ENCODE measurements at regions not wholly inside any gene's neighbourhood (a gene's known extent, or its start where the extent isn't known, plus 50 kb on each side); places are given as distances from the start of the nearest gene placed in this dataset.
"Not testable (repeated sequence)": the region's sequence is repeated elsewhere in the genome, so short reads cannot be mapped to it uniquely, and the experiment has no call there.

DNA sequence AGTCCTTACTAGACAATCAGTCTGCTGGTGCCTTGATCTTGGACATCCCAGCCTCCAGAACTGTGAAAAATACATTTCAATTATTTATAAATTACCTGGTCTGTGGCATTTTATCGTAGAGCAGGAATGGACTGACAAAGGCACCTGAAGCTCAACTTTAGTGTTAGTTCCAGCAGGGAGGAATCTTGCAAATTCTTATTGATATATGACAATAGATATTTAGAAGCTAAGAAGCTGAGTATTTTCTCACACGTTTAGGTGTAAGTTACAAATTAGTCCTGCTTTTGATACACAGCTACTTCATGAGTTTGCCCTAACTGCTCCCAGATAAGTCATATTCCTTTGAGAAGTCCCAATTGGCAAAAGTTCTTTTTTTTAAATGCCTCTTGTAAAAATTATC is 138.0 kb upstream of the ZNF217 start:
- no peak overlapping the region for H3K4me3 ChIP-seq (ENCODE audit: low read depth, low read length)
- DNase-seq (ENCODE audit: low read depth) = no peak
- no peak for TF ChIP-seq CTCF (conservative IDR thresholded peaks at IDR 0.05; ENCODE audit: low read depth, low read length)

GRCh38 chr20:53728359-53728758 is 134.7 kb upstream of the ZNF217 start:
- no peak for TF ChIP-seq CTCF (conservative IDR thresholded peaks at IDR 0.05; ENCODE audit: low read depth, low read length)
- no peak overlapping the region for H3K4me3 ChIP-seq (ENCODE audit: low read depth, low read length)
- no peak for DNase-seq (ENCODE audit: low read depth)

- DNase-seq (ENCODE audit: low read depth); H3K4me3 ChIP-seq (ENCODE audit: low read depth, low read length): not testable (repeated sequence)
These were observed 133.6 kb upstream of the ZNF217 start for GRCh38 chr20:53727239-53727638.

GRCh38 chr20:53725575-53725970 is 131.9 kb upstream of the ZNF217 start:
- DNase-seq (ENCODE audit: low read depth) = no peak
- no peak overlapping the region for H3K4me3 ChIP-seq (ENCODE audit: low read depth, low read length)
- TF ChIP-seq CTCF (conservative IDR thresholded peaks at IDR 0.05; ENCODE audit: low read depth, low read length) = no peak

DNA sequence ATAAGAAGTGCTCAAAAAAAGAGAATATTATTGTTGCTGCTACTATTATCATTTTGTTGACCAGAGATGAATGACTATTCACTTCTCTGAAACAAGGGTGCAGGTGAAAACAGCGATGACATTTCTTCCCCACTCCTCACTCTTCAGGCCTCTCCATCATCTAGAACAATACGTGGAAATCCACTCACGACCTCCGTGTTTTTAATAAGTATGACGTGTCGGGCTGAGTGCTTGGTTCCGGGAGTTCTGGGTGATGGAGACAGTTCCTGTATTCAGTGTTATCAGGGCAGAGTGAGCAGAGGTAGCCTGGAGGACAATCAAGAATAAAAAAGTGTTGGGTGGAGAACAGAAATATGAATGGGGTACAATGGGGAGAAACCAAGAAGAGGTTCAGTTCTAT is 130.0 kb upstream of the ZNF217 start:
- no peak for TF ChIP-seq CTCF (conservative IDR thresholded peaks at IDR 0.05; ENCODE audit: low read depth, low read length)
- no peak overlapping the region for H3K4me3 ChIP-seq (ENCODE audit: low read depth, low read length)
- no peak for DNase-seq (ENCODE audit: low read depth)

DNA sequence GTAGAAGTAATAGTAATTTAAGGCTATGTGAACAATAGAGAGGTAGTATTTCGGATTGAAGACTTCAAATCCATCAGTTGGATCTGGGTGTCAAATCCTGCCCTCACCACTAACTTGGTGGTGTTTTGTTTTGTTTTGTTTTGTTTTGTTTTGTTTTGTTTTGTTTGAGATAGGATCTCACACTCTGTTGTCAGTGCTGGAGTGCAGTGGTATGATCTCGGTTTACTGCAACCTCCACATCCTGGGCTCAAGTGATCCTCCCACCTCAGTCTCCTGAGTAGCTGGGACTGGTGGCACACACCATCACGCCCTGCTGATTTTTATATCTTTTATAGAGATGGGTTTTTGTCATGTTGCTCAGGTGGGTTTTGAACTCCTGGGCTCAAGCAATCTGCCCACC is 129.4 kb upstream of the ZNF217 start:
- no peak overlapping the region for H3K4me3 ChIP-seq (ENCODE audit: low read depth, low read length)
- DNase-seq (ENCODE audit: low read depth) = no peak
- no peak for TF ChIP-seq CTCF (conservative IDR thresholded peaks at IDR 0.05; ENCODE audit: low read depth, low read length)

DNA sequence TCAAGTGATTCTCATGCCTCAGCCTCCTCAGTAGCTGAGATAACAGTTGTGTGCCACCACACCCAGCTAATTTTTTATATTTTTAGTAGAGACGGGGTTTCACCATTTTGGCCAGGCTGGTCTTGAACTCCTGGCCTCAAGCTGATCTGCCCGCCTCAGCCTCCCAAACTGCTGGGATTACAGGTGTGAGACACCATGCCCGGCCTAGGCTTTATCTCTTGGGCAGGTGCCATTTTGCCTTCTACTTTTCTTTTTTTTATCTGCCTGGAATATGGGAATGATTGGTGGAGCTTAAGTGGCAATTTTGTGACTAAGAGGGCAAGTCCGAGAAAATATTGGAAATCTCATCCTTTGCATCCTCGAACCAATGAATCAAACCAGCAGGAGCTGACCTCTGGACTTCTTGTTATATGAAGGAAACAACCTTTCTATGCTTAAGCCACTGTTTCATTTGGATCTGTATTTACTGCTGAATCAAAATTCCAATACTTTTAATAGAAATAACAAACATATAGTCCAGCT is 128.9 kb upstream of the ZNF217 start:
- no peak for TF ChIP-seq CTCF (conservative IDR thresholded peaks at IDR 0.05; ENCODE audit: low read depth, low read length)
- no peak for DNase-seq (ENCODE audit: low read depth)

DNA sequence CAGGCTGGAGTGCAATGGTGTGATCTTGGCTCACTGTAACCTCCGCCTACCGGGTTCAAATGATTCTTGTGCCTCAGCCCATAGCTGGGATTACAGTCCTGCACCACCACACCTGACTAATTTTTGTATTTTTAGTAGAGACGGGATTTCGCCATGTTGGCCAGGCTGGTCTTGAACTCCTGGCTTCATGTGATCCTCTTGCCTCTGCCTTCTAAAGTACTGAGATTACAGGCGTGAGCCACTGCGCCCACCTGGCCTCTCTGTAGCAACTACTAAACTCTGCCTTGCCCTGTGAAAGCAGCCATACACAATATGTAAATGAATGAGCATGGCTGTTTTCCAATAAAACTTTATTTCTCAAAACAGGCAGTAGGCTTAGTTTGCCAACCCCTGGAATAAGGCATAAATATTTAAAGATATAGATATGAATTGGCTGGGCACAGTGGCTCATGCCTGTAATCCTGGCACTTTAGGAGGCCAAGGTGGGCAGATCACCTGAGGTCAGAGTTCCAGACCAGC is 127.9 kb upstream of the ZNF217 start:
- not testable (repeated sequence) for H3K4me3 ChIP-seq (ENCODE audit: low read depth, low read length); DNase-seq (ENCODE audit: low read depth)

More for the DNA sequence above, 128.9 kb upstream of the ZNF217 start:
- no peak overlapping the region for H3K4me3 ChIP-seq (ENCODE audit: low read depth, low read length)

DNA sequence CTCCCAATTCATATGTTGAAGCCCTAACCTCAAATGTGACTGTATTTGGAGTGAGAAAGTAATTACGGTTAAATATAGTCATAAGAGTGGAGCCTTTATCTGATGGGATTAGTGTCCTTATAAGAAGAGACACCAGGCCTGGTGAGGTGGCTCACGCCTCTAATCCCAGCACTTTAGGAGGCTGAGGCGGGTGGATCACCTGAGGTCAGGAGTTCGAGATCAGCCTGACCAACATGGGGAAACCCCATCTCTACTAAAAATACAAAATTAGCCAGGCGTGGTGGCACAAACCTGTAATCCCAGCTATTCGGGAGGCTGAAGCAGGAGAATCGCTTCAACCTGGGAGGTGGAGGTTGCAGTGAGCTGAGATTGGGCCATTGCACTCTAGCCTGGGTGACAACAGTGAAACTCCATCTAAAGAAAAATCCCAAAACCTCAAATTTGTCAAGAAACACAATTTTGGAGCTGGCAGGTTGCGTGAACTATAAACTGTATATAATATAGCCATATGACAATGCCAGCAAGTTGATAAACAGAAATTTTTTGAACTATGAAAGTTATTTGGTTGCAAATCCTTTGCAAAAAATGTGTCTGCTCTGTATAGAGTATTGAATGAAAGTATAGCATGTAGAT is 125.6 kb upstream of the ZNF217 start:
- not testable (repeated sequence) for H3K4me3 ChIP-seq (ENCODE audit: low read depth, low read length); DNase-seq (ENCODE audit: low read depth)

All from choroid plexus epithelial cell (primary cell).